NOMO-1 (cell line): ENCODE measurements at regions not wholly inside any gene's neighbourhood (a gene's known extent, or its start where the extent isn't known, plus 50 kb on each side); places are given as distances from the start of the nearest gene placed in this dataset.
A peak's percentile ranks its signal among the peaks of the same experiment; 100 is the strongest.
"Not testable (repeated sequence)": the region's sequence is repeated elsewhere in the genome, so short reads cannot be mapped to it uniquely, and the experiment has no call there.

Experiments used
- DNase-seq, 2 experiments: peaks; one replicate each; lab custom pipeline; 2025; ENCODE audit not compliant: unreplicated experiment in 2 of 2; lab: John Stamatoyannopoulos, UW

- not testable (repeated sequence) for DNase-seq
Observed at GRCh38 chr4:26017961-26018700, 104.1 kb downstream of the SMIM20 start.

GRCh38 chr4:26020083-26020668 is 106.2 kb downstream of the SMIM20 start:
- DNase-seq = peak; percentile 27 to 64

- no peak for DNase-seq
Observed at GRCh38 chr4:26020881-26021280, 106.9 kb downstream of the SMIM20 start.

- no peak for DNase-seq
Observed at GRCh38 chr4:26021417-26022345, 107.7 kb downstream of the SMIM20 start.

- DNase-seq = no peak
Observed at GRCh38 chr4:26022346-26023202, 108.6 kb downstream of the SMIM20 start.

GRCh38 chr4:26023203-26023972 is 109.4 kb downstream of the SMIM20 start:
- DNase-seq = no peak

- DNase-seq = no peak
Observed at GRCh38 chr4:26024079-26024478, 110.1 kb downstream of the SMIM20 start.

- no peak for DNase-seq
Observed at GRCh38 chr4:26028133-26028792, 114.2 kb downstream of the SMIM20 start.

GRCh38 chr4:26028793-26029567 is 115.0 kb downstream of the SMIM20 start:
- DNase-seq = peak in 1 of 2 experiments; percentile 3

- no peak for DNase-seq
Observed at GRCh38 chr4:26029568-26030131, 115.6 kb downstream of the SMIM20 start.

GRCh38 chr4:26030260-26030667 is 116.2 kb downstream of the SMIM20 start:
- DNase-seq = no peak

GRCh38 chr4:26030780-26031179 is 116.8 kb downstream of the SMIM20 start:
- no peak for DNase-seq

GRCh38 chr4:26031704-26032103 is 117.7 kb downstream of the SMIM20 start:
- no peak for DNase-seq

GRCh38 chr4:26032142-26032541 is 118.1 kb downstream of the SMIM20 start:
- DNase-seq = no peak

- no peak for DNase-seq
Observed at GRCh38 chr4:26032630-26033317, 118.8 kb downstream of the SMIM20 start.

- no peak for DNase-seq
Observed at GRCh38 chr4:26033389-26033788, 119.4 kb downstream of the SMIM20 start.

GRCh38 chr4:26034849-26035248 is 120.8 kb downstream of the SMIM20 start:
- no peak for DNase-seq

GRCh38 chr4:26035921-26036320 is 121.9 kb downstream of the SMIM20 start:
- DNase-seq = no peak
